Coronary artery (tissue), 2 donors: ENCODE measurements at regions not wholly inside any gene's neighbourhood (a gene's known extent, or its start where the extent isn't known, plus 50 kb on each side); places are given as distances from the start of the nearest gene placed in this dataset.

Source experiments
- DNase-seq: peaks from one replicate; pipeline ENCODE4 v3.0.0-alpha.2; 2017; ENCODE audit warnings: low spot score
- H3K27ac ChIP-seq, 2 donors: fragments of 200-600 bp; sonication (generic); one replicate each; pipeline ENCODE4 v1.5.1; 2016 to 2019
- H3K4me3 ChIP-seq: fragments of 200-600 bp; sonication (generic); 2 replicates; pipeline ENCODE4 v1.5.1; 2016; ENCODE audit warnings: mild to moderate bottlenecking, moderate library complexity
- CTCF ChIP-seq: fragments of 200-600 bp; sonication (generic); IDR thresholded peaks from one replicate; pipeline ENCODE4 v1.5.1; 2019; ENCODE audit warnings: antibody characterized with exemption

GRCh38 chr2:3008561-3008960 lies 369.1 kb downstream of the EIPR1 start:
- no peak overlapping the region for H3K4me3 ChIP-seq
- no peak for DNase-seq
- TF ChIP-seq CTCF, result no peak
- no peak overlapping the region for H3K27ac ChIP-seq

GRCh38 chr2:3007135-3007534 lies 370.5 kb downstream of the EIPR1 start:
- H3K27ac ChIP-seq, result no peak overlapping the region
- no peak for TF ChIP-seq CTCF

GRCh38 chr2:3005859-3006501 lies 371.6 kb downstream of the EIPR1 start:
- no peak for TF ChIP-seq CTCF
- no peak for DNase-seq
- Histone ChIP-seq H3K27ac (no peak overlapping the region), H3K4me3 (no peak overlapping the region)

More at GRCh38 chr2:3007135-3007534, 370.5 kb downstream of the EIPR1 start:
- DNase-seq, result no peak
- no peak overlapping the region for H3K4me3 ChIP-seq

- no peak overlapping the region for H3K4me3 ChIP-seq
- no peak overlapping the region for H3K27ac ChIP-seq
- no peak for DNase-seq
- no peak for TF ChIP-seq CTCF
These were observed 375.7 kb downstream of the EIPR1 start for GRCh38 chr2:3001615-3002560.

- DNase-seq, result no peak
- TF ChIP-seq CTCF, result no peak
- Histone ChIP-seq H3K4me3 (no peak overlapping the region), H3K27ac (no peak overlapping the region)
These were observed 376.6 kb downstream of the EIPR1 start for GRCh38 chr2:3000968-3001367.

- no peak overlapping the region for H3K27ac ChIP-seq
- no peak for DNase-seq
- no peak for TF ChIP-seq CTCF
- H3K4me3 ChIP-seq, result no peak overlapping the region
These were observed 377.5 kb downstream of the EIPR1 start for GRCh38 chr2:3000125-3000524.
